ENCODE measurements at regions not wholly inside any gene's neighbourhood (a gene's known extent, or its start where the extent isn't known, plus 50 kb on each side); places are given as distances from the start of the nearest gene placed in this dataset.
A peak's percentile ranks its signal among the peaks of the same experiment; 100 is the strongest.

DNA sequence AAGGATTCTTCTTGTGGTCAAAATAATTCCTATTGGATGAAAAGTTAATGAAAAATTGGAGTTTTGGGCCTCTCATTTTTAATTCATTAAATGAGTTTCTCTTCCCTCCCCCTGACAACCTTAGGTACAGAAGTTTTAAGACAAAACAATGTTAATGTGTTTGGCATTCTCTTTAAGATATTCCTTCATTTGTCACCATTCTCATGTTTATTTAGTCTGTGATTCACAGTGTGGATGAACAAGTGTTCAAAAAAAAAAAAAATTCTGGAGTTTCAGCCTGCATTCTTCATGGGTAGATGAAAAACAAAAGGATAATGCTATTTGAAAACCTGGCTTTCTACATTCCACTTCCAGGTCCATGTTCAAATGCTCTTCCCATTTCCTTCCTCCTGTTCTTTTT lies 172.6 kb upstream of the LUZP2 start:
- no peak for DNase-seq

DNA sequence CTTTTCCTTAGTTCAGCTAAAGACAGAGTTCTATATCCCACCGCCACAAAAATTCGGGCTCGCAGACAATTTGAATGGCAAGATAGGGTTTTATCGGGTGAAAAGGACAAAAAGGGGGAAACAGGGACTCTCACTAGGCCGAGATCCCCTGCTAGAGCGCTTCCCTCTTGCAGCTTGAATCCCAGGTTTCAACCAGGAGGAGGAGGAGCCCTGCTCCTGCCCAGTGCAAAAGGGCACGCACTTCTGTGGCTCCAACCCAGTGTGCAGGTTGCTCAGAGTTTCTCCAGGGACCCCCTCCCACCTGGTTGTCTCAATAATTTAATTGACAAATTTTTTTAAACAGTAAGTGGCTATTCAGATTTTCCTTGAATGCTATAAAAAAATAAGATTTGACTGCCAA lies 152.6 kb upstream of the LUZP2 start:
- no peak for DNase-seq

- DNase-seq, result no peak
These were observed 147.9 kb upstream of the LUZP2 start for GRCh38 chr11:24348908-24349307.

GRCh38 chr11:24351179-24351578 lies 145.7 kb upstream of the LUZP2 start:
- no peak for DNase-seq

DNA sequence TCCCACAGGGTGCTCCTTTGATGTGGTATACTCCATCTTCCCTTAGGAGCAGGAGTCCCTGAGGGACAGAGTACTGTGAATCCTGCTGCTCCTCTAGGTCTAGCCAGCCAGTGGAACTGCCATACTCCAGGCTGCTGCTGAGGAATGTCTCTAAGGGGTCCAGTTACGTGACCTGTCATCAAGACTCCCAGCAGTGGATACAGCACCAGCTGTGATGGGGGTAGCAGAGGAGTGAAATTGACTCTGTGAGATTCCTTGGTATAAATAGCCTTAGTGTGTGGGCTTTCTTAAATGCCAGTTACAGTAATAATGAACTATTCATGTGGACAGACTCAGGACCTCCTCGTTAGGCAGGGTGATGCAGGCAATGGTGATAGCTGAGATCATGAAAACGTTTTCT lies 140.4 kb upstream of the LUZP2 start:
- DNase-seq, result peak; percentile 35

DNA sequence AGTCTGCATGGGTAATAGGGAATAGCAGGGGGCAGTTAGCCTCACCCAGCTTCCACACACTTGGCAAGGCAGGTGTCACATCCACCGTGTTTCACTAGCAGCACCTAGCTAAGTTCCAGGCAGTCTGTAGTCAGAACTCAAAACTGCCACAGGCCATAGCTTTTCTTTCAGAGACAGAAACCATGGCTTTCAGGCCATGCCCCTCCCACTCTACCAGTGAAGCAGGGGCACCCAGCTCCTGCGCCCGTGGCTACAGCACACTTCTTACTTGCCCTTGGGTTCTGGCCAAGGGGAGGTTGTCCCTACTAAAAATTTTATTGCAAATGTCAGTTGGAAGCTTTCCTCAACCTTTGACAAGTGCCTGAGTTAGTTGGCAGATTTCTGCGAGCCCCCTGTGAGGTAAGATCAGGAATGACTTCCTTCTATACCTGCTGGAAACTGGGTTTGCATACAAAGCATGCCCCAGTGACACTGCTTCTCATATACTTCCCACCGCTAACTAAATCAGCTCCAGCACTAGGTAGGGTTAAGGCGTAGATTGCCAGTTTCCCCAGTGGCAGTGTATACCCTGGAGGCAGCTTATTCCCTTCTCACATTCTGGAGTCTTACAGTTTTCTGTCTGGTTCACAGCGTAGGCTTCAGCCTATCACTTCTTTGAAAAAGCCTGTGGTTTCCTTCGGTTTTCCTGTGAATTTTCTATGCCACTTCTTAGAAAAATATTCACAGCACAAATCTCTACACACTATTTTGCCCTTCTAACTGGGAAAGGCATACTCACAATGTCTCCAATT lies 139.0 kb upstream of the LUZP2 start:
- no peak for DNase-seq

DNA sequence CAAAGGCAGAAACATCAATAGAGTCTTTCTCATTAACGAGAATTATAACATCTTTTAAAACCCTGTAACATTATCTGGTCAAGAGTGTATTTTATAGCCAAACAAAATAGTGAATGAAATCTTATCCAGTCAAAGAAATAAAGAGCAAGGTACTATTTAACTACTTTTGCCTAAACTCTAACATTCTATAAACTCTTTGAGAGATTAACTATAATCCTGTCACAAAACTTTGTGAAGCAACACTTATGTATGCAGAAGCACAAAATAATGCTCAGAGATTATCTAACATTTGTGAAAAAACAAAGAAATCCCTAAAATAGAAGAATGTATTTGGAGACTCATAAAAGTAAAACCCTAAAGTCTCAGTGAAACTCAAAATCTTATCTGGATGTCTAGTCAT lies 124.4 kb upstream of the LUZP2 start:
- DNase-seq, result no peak

- no peak for DNase-seq
These were observed 123.3 kb upstream of the LUZP2 start for GRCh38 chr11:24373516-24373915.

DNA sequence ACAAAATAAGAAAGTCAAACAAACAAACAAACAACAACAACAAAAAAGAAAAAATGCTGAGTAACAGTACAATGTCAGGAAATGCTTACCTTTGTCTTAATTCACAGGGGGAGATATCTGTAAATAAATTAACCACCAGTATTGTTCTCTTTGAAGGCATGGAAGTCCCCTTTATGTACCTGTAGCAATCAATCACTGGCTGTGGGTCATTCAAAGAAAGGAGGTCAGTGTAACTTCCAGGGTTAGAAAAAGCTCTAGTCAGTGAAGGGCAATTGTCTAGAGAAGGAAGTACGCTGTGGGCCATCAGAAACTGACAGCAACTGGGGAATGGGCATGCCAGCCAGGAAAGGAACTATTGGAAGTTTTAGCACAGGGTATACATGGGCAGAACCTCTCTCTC lies 121.5 kb upstream of the LUZP2 start:
- no peak for DNase-seq

DNA sequence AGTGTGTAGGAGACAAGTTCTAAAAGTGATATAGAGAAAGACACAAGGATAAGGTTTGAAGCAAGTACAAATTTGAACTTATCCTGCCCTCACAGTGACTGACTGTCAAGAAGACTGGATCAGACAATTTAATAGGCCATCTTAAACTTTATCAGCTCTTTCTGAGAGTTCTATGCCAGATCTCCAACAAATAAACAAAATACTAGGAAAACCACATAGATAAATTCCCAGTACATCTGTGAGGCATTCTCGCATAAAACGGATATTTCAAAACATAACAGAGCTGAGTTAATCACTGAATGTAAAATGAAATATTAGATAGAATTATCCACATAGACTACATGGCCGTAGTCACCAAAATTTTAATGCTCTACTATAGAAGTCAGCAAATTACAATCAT lies 120.9 kb upstream of the LUZP2 start:
- DNase-seq, result no peak

GRCh38 chr11:24383137-24383536 lies 113.7 kb upstream of the LUZP2 start:
- DNase-seq, result no peak

- DNase-seq, result no peak
These were observed 112.6 kb upstream of the LUZP2 start for GRCh38 chr11:24384240-24384639.

DNA sequence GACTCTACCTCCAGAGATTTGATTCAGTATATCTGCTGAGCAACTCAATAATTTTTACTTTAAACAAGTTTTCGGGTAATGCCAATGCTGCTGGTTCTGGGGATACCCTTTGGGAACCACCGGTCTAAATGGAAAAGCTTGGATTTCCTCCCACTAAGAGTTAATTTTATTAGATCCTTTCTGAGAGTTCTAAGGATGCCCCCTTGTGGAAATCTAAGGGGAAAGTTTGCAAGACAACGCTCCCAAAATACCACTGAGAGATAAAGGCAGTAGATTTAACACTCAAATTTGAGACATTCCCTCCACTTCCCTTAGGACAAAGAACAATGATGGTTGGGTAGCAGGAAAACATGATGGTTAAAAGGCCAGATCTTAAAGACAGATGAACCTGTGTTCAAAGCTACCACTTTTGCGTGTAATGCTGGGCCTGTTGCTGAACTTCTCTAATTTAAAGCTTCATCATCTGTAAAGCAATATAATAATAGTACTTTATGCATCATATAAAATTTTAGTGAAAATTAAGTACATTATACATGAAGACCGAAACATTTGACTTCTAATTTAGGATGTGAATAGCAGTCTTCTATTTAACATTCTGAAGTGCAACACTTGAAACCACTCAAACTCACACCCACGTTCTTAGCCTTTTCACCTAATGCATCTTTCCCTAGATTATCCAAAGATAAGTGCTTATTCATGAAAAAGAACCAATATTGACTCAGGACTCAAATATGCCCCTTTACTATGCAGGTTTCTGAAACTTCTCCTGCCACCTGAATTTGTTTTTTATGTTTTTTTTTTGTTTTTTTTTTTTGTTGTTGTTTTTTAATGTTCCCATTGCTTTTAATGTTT lies 110.1 kb upstream of the LUZP2 start:
- no peak for DNase-seq

DNA sequence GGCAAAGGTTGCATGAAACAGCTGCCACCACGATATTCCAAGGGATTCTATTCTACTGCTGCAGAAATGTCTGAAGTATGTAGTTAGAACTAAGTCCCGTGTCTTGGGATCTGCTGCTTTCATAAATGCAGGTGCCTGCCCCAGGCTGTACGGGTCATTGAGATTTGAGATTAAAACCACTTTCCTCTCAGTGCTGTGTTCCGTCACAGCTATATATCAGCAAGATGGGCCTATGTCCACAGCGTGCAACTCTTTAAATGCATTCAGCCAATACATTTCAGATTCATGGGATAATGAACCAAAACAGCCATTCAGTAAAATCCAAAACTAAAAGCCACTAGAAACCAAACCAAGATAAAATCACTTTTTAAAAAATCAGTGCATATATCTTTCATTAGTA lies 107.3 kb upstream of the LUZP2 start:
- DNase-seq, result no peak

GRCh38 chr11:24390016-24390415 lies 106.8 kb upstream of the LUZP2 start:
- no peak for DNase-seq

DNA sequence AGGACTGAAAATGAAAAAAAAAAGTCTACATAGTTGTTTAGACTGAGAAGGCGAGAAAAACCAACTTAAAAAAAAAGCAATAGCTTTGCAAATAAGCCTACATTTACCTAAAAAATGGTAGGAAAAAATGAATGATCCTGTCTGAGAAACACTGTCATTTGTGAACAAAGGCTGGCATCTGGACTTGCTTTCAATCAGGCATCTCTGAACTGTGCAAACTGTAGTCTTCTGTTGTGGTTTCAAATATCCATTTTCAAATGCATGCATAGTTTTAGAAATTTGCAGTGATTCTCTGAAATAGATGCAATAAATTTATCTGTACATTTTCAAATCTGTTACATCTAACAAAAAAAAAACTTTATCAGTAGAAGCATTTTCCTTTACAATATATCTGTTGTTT lies 106.1 kb upstream of the LUZP2 start:
- DNase-seq, result no peak

GRCh38 chr11:24391167-24391566 lies 105.7 kb upstream of the LUZP2 start:
- no peak for DNase-seq

- no peak for DNase-seq
These were observed 96.7 kb upstream of the LUZP2 start for GRCh38 chr11:24400059-24400665.

DNA sequence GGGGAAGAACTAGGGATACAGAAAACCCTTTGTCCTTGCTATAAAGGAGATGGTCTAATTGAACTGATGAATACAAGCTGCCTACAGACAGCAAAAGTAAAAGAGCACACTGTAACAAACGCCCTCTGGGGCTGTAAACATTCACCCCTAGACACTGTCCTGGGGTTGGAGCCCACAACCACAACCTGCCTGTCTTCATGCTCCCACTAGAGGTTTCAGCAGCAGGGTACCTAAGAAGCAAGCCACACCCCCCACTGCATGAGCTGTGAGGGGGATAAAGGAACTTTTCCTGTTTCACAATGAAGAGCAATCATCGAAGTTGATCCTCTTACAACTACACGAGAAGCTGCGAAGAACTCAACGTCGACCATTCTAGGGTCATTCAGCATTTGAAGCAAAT lies 90.5 kb upstream of the LUZP2 start:
- no peak for DNase-seq

DNA sequence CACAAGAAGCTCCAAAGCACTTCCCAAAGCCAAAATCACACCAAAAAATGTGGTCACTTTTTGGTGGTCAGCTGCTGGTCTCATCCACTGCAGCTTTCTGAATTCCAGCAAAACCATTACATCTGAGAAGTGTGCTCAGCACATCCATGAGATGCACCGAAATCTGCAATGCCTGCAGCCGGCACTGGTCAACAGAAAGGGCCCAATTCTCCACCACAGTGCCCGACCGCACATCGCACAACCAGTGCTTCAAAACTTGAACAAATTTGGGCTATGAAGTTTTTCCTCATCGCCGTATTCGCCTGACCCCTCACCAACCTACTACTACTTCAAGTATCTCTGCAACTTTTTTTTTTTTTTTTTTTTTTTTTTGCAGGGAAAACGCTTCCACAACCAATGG lies 89.9 kb upstream of the LUZP2 start:
- no peak for DNase-seq

DNA sequence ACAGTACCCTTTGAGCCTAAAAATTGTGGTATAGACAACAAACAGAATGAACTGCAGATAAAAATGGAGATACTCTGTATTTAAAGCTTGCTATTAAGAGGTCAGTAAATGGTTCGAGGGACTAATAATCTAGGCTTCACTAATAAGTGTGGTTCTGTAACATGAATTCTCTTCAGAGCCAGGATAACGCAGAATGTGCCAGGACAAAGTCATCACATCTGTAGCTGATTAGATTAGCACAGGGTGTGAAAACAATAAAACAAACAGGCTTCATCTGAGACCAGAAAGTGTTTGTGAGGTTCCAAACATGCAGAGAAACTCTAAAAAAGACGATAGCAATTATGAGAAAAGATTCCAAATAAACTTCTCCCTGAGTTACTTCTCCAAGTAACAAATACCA lies 89.1 kb upstream of the LUZP2 start:
- no peak for DNase-seq

DNA sequence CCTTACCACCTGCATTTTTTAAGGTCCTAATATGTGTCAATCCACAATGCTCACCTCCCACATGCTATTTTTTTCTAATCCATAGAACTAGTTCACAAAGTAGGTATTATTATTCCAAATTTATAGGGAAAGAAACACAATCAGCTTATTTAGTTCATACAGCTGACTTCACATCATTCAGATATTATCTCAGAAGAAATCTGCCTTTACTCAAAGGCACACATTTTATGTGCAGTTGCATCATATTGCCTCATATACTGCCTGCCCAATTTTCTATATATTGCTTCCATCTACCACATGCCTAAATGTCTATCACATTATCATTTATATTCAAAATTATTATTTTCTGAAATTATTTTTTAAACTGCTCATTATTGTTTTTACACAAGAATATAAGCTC lies 88.7 kb upstream of the LUZP2 start:
- no peak for DNase-seq

GRCh38 chr11:24411791-24412190 lies 85.1 kb upstream of the LUZP2 start:
- no peak for DNase-seq

- DNase-seq, result no peak
These were observed 84.1 kb upstream of the LUZP2 start for GRCh38 chr11:24412722-24413121.
